SK-N-SH (cell line): ENCODE measurements at regions not wholly inside any gene's neighbourhood (a gene's known extent, or its start where the extent isn't known, plus 50 kb on each side); places are given as distances from the start of the nearest gene placed in this dataset.

Source experiments
- CHD2 ChIP-seq: fragments of 150-350 bp; IDR thresholded peaks from 2 replicates; pipeline ENCODE4 v1.6.1; 2018; ENCODE audit warnings: low read length; ENCODE audit not compliant: partially characterized antibody
- POLR2AphosphoS5 ChIP-seq: IDR thresholded peaks from 2 replicates; pipeline ENCODE4 v1.6.1; 2012; ENCODE audit warnings: low read depth, low read length
- TF ChIP-seq, protein P1 (sequence below): IDR thresholded peaks from 2 replicates; pipeline ENCODE4 v1.4.0; 2012; ENCODE audit warnings: low read depth
- TF ChIP-seq, protein P2 (sequence below): fragments of 200-600 bp; sonication (generic); IDR thresholded peaks from 2 replicates; pipeline ENCODE4 v1.6.1; 2017; ENCODE audit warnings: antibody characterized with exemption, mild to moderate bottlenecking, moderate library complexity
- TF ChIP-seq, protein P3 (sequence below): fragments of 150-350 bp; IDR thresholded peaks from 2 replicates; pipeline ENCODE4 v1.6.1; 2016; ENCODE audit warnings: mild to moderate bottlenecking, low read depth, low read length

DNA sequence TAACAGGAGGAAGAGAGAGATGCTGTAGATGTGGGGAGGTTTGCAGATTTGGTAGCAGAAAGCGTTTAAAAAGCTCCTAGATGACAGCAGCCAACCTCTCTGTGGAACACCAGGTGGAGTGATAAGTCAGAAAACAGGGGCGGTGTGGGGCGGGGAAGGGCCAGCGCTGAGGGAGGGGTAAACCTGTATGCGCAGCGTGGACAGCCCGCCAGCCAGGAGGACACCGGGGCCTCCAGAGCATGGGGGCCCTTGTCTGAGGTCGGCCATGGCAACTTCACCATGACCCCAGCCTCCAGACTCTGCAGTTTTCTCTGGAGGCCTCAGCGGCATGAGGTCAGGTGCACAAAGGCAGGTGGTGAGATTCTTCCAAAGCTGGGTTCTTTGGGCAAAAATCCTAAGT lies 423.7 kb downstream of the BRD1 start:
- TF ChIP-seq, protein P1, sequence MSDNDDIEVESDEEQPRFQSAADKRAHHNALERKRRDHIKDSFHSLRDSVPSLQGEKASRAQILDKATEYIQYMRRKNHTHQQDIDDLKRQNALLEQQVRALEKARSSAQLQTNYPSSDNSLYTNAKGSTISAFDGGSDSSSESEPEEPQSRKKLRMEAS, result no peak
- TF ChIP-seq, protein P2, sequence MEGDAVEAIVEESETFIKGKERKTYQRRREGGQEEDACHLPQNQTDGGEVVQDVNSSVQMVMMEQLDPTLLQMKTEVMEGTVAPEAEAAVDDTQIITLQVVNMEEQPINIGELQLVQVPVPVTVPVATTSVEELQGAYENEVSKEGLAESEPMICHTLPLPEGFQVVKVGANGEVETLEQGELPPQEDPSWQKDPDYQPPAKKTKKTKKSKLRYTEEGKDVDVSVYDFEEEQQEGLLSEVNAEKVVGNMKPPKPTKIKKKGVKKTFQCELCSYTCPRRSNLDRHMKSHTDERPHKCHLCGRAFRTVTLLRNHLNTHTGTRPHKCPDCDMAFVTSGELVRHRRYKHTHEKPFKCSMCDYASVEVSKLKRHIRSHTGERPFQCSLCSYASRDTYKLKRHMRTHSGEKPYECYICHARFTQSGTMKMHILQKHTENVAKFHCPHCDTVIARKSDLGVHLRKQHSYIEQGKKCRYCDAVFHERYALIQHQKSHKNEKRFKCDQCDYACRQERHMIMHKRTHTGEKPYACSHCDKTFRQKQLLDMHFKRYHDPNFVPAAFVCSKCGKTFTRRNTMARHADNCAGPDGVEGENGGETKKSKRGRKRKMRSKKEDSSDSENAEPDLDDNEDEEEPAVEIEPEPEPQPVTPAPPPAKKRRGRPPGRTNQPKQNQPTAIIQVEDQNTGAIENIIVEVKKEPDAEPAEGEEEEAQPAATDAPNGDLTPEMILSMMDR, result no peak
- TF ChIP-seq CHD2, result no peak
- TF ChIP-seq, protein P3, sequence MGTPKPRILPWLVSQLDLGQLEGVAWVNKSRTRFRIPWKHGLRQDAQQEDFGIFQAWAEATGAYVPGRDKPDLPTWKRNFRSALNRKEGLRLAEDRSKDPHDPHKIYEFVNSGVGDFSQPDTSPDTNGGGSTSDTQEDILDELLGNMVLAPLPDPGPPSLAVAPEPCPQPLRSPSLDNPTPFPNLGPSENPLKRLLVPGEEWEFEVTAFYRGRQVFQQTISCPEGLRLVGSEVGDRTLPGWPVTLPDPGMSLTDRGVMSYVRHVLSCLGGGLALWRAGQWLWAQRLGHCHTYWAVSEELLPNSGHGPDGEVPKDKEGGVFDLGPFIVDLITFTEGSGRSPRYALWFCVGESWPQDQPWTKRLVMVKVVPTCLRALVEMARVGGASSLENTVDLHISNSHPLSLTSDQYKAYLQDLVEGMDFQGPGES, result no peak
- TF ChIP-seq POLR2AphosphoS5, result no peak
